Activated naive CD4-positive, alpha-beta T cell treated with anti-CD3 and anti-CD28 coated beads, Interleukin-2, amount 50 U/mL, for 24 hours (primary cell): ENCODE measurements at regions not wholly inside any gene's neighbourhood (a gene's known extent, or its start where the extent isn't known, plus 50 kb on each side); places are given as distances from the start of the nearest gene placed in this dataset.

Source experiments
- H3K27ac Mint-ChIP-seq: one replicate; pipeline ENCODE4 v1.8.0; 2021; ENCODE audit warnings: mild to moderate bottlenecking, mixed read lengths
- H3K27me3 Mint-ChIP-seq: one replicate; pipeline ENCODE4 v1.8.0; 2021; ENCODE audit warnings: mixed read lengths
- H3K36me3 Mint-ChIP-seq: one replicate; pipeline ENCODE4 v1.8.0; 2021; ENCODE audit warnings: mixed read lengths
- H3K4me1 Mint-ChIP-seq: one replicate; pipeline ENCODE4 v1.8.0; 2021; ENCODE audit warnings: mixed read lengths
- H3K4me3 Mint-ChIP-seq: one replicate; pipeline ENCODE4 v1.8.0; 2021; ENCODE audit warnings: mild to moderate bottlenecking, mixed read lengths
- H3K9me3 Mint-ChIP-seq: one replicate; pipeline ENCODE4 v1.8.0; 2021; ENCODE audit warnings: mixed read lengths

DNA sequence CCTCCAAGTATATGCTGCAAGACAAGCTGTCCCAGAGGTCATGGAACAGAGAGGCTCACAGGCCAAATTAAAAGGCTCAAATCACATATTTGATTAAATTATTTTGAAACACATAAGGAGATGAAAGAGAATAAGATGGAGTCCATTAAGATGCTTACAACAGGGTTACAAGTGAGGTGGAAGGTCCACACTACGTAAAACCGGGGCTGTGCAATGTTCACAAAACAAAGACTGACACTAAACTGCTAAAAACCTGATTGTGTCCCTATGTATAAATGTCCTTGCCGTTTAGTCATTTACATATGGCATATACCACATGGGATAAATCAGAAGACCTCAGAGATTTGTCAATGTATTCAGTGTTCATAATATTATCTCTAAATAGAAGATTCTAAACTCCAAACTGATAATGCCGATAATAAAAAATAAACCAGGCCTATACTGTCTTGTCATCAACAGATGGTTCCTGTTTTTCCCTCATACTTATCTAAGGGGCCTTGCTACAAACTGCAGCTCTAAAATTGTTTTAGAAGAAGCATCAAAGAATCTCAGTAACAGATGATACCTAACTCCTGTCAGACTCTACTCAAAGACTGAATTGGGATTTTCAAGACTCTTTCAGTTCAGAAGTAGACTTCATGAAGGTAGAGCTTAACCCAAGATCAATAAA is 51.8 kb upstream of the RIPOR2 start:
- H3K4me1 Mint-ChIP-seq, result peaks cover 83% of the 10 kb centered on the region
- no peaks in the 10 kb centered on the region for H3K9me3 Mint-ChIP-seq
- H3K36me3 Mint-ChIP-seq, result peaks cover 3% of the 10 kb centered on the region
- no peak overlapping the region for H3K4me3 Mint-ChIP-seq
- no peak overlapping the region for H3K27ac Mint-ChIP-seq
- H3K27me3 Mint-ChIP-seq, result no peaks in the 10 kb centered on the region

- peaks cover 84% of the 10 kb centered on the region for H3K4me1 Mint-ChIP-seq
- no peak overlapping the region for H3K4me3 Mint-ChIP-seq
- H3K36me3 Mint-ChIP-seq, result peaks cover 3% of the 10 kb centered on the region
- H3K9me3 Mint-ChIP-seq, result no peaks in the 10 kb centered on the region
- H3K27ac Mint-ChIP-seq, result peak overlapping the region; percentile 23
- no peaks in the 10 kb centered on the region for H3K27me3 Mint-ChIP-seq
Measured at GRCh38 chr6:24988562-24988961, 52.8 kb upstream of the RIPOR2 start.

GRCh38 chr6:24990236-24990845 is 54.6 kb upstream of the RIPOR2 start:
- H3K4me3 Mint-ChIP-seq, result no peak overlapping the region
- H3K27ac Mint-ChIP-seq, result peak overlapping the region; percentile 95
- H3K9me3 Mint-ChIP-seq, result no peaks in the 10 kb centered on the region
- H3K36me3 Mint-ChIP-seq, result peaks cover 3% of the 10 kb centered on the region
- peaks cover 87% of the 10 kb centered on the region for H3K4me1 Mint-ChIP-seq
- H3K27me3 Mint-ChIP-seq, result no peaks in the 10 kb centered on the region

- Mint-ChIP-seq H3K27ac (peak overlapping the region; percentile 95), H3K4me1 (peaks cover 84% of the 10 kb centered on the region), H3K36me3 (peaks cover 3% of the 10 kb centered on the region), H3K27me3 (no peaks in the 10 kb centered on the region), H3K9me3 (no peaks in the 10 kb centered on the region), H3K4me3 (peak overlapping the region; percentile 4)
Measured at GRCh38 chr6:24990944-24991809, 55.4 kb upstream of the RIPOR2 start.

DNA sequence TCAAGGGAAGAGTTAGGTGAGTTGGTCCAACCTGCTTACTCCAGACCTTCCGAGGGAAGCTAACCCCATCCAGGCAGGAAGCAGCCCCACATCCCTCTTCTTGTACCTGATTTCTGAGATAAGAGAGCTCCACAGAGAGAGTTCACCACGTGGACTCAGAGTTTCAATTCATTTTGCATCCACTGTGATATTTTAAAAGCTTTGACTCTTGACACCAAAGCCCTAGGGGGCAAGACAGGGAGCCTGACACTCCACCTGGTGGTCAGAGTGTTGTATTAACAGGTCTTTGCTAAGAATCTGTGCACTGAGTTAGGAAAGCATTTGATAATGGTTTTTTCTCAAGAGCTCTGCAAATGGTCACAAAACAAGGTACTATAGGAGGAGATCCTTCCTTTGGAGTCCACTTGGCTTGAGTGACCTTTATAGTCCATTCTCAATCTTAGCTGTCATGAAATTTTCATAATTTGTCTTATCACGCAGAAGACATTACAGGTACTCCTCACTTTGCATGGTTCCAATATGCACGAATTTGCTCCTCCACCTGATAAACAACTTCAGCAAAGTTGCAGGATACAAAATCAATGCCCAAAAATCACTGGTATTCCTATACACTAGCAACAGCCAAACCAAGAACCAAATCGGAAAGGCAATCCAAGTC is 56.2 kb upstream of the RIPOR2 start:
- Mint-ChIP-seq H3K4me1 (peaks cover 84% of the 10 kb centered on the region), H3K9me3 (no peaks in the 10 kb centered on the region), H3K27me3 (no peaks in the 10 kb centered on the region), H3K27ac (peak overlapping the region; percentile 95), H3K4me3 (peak overlapping the region; percentile 4), H3K36me3 (peaks cover 3% of the 10 kb centered on the region)

DNA sequence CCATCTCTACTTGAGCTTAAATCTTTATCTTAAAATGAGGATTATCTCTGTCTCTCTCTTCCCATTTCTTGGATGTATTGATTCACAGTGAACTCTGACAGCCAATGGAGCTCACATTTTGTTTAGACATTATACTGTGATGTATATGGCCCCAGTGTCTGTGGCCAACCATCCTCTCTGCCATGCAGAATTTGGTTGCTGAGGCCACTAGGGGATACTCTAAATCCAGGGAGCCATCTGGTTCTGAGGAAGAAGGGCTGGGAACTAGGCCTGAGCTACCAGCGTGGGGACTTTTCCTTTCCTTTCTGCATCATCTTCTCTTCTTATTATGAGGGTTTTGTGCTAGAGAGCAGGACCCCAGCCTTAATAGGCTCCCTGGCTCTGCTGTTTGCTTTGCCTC is 59.1 kb upstream of the RIPOR2 start:
- Mint-ChIP-seq H3K9me3 (no peaks in the 10 kb centered on the region), H3K4me1 (peaks cover 94% of the 10 kb centered on the region), H3K27me3 (no peaks in the 10 kb centered on the region), H3K4me3 (no peak overlapping the region), H3K36me3 (no peaks in the 10 kb centered on the region), H3K27ac (peak overlapping the region; percentile 74)

GRCh38 chr6:24995270-24995669 is 59.5 kb upstream of the RIPOR2 start:
- no peaks in the 10 kb centered on the region for H3K27me3 Mint-ChIP-seq
- peak overlapping the region; percentile 66 for H3K27ac Mint-ChIP-seq
- H3K4me1 Mint-ChIP-seq, result peaks cover 95% of the 10 kb centered on the region
- peaks cover 2% of the 10 kb centered on the region for H3K36me3 Mint-ChIP-seq
- H3K4me3 Mint-ChIP-seq, result no peak overlapping the region
- no peaks in the 10 kb centered on the region for H3K9me3 Mint-ChIP-seq

GRCh38 chr6:24996269-24996836 is 60.6 kb upstream of the RIPOR2 start:
- Mint-ChIP-seq H3K36me3 (peaks cover 2% of the 10 kb centered on the region), H3K4me1 (peaks cover 89% of the 10 kb centered on the region), H3K9me3 (no peaks in the 10 kb centered on the region), H3K27ac (peak overlapping the region; percentile 68), H3K4me3 (no peak overlapping the region), H3K27me3 (no peaks in the 10 kb centered on the region)

GRCh38 chr6:24997231-24997630 is 61.5 kb upstream of the RIPOR2 start:
- H3K9me3 Mint-ChIP-seq, result no peaks in the 10 kb centered on the region
- H3K27ac Mint-ChIP-seq, result no peak overlapping the region
- H3K36me3 Mint-ChIP-seq, result peaks cover 2% of the 10 kb centered on the region
- H3K4me3 Mint-ChIP-seq, result no peak overlapping the region
- no peaks in the 10 kb centered on the region for H3K27me3 Mint-ChIP-seq
- peaks cover 81% of the 10 kb centered on the region for H3K4me1 Mint-ChIP-seq

- Mint-ChIP-seq H3K36me3 (peaks cover 2% of the 10 kb centered on the region), H3K27ac (peak overlapping the region; percentile 56), H3K9me3 (no peaks in the 10 kb centered on the region), H3K4me3 (no peak overlapping the region), H3K4me1 (peaks cover 82% of the 10 kb centered on the region), H3K27me3 (no peaks in the 10 kb centered on the region)
Measured at GRCh38 chr6:24997905-24998304, 62.1 kb upstream of the RIPOR2 start.

DNA sequence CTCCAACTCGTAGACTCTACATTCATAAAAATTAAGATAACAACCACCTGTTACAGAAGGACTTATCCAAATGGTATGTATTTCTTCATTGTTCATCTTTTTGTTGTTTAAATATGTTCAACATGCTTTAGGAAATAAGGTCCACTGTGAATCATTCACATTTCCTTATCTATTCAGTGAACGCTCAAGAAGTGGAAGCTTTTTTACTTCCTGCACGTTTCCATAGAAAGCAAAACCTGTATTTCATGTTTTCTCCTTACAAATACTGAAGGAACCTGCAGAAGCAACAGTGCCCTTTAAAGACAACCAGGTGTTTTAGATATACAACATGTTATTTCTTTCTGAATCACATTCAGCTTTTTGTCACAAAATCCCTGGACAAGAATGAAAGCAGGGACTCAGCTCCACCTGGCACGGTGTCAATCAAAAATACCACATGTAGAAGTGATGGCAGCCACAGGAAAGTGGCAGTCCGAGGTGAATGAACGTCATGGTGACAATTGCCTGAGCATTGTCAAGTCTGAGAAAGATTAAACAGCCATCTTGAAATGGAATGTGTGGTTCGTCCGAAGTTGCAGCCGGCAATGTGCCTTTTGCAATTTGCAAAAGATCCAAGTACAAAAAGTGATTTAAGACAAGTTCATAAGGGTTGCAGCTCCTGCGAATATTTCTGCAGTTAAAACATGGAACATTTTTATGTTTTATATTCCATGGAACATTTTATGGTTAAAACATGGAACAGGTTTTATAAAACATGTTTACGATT is 66.7 kb upstream of the RIPOR2 start:
- H3K27ac Mint-ChIP-seq, result no peak overlapping the region
- H3K36me3 Mint-ChIP-seq, result peaks cover 2% of the 10 kb centered on the region
- no peaks in the 10 kb centered on the region for H3K27me3 Mint-ChIP-seq
- H3K4me1 Mint-ChIP-seq, result peaks cover 80% of the 10 kb centered on the region
- H3K9me3 Mint-ChIP-seq, result no peaks in the 10 kb centered on the region
- H3K4me3 Mint-ChIP-seq, result no peak overlapping the region

GRCh38 chr6:25004357-25004756 is 68.6 kb upstream of the RIPOR2 start:
- peaks cover 2% of the 10 kb centered on the region for H3K36me3 Mint-ChIP-seq
- no peak overlapping the region for H3K4me3 Mint-ChIP-seq
- peaks cover 81% of the 10 kb centered on the region for H3K4me1 Mint-ChIP-seq
- no peak overlapping the region for H3K27ac Mint-ChIP-seq
- no peaks in the 10 kb centered on the region for H3K9me3 Mint-ChIP-seq
- no peaks in the 10 kb centered on the region for H3K27me3 Mint-ChIP-seq

DNA sequence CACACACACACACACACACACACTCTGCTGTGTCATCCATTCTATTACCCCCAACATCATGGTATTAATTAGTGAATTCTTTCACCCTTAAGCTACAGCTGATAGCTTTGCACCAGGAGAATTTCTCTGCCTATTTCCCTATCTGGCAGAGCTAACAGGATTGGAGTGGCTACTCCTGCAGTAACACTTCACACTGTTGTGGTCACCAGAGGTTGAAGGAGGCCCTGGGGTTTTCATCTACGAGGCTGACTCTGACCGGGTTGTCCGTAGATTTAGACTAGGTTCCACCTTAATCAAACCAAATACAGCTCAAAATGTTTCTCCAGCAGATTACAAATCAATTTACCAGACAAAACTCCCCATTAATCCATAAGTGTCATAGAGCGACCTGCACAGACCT is 69.2 kb upstream of the RIPOR2 start:
- H3K4me3 Mint-ChIP-seq, result no peak overlapping the region
- H3K9me3 Mint-ChIP-seq, result no peaks in the 10 kb centered on the region
- peaks cover 81% of the 10 kb centered on the region for H3K4me1 Mint-ChIP-seq
- H3K27me3 Mint-ChIP-seq, result no peaks in the 10 kb centered on the region
- H3K36me3 Mint-ChIP-seq, result peaks cover 2% of the 10 kb centered on the region
- no peak overlapping the region for H3K27ac Mint-ChIP-seq

DNA sequence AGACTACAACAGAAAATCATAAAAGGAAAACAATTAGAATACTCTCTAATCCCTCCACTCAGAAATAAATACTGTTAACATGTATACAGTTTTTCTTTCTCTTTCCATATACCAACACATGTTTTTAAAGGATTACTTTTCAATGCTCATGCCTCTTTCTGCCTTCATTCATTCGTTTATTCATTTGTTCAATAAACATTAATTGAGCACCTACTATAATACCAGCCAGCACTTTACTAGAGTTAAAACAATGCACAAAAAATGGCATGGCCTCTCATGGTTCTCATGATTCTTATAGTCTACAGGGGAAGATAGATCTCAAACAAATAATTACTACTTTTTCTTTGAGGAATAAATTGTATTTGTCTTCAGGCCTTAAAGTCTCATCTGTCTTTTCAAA is 70.3 kb upstream of the RIPOR2 start:
- no peaks in the 10 kb centered on the region for H3K27me3 Mint-ChIP-seq
- H3K4me3 Mint-ChIP-seq, result peak overlapping the region; percentile 69
- H3K27ac Mint-ChIP-seq, result peak overlapping the region; percentile 88
- no peaks in the 10 kb centered on the region for H3K36me3 Mint-ChIP-seq
- H3K9me3 Mint-ChIP-seq, result no peaks in the 10 kb centered on the region
- peaks cover 85% of the 10 kb centered on the region for H3K4me1 Mint-ChIP-seq

DNA sequence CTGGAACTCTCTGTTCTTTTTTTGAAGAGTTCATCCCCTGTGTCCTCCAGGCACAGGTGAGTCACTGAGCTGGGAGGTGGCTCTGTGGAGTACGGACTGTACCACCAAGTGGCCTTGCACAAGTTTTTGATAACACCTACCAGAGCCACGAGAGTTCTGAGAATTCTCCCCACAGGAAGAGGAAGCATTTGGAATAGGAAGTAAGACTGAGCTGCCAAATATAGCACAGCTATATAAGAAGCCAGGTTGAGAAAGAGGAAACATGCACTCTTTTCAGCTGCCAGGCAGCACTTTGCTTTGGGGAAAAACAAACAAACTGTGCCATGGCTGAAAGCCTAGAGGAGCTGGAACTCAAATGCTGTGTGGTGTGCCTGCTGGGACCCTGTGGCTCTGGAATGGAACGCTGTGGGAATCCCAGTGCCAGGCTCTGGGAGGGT is 70.8 kb upstream of the RIPOR2 start:
- Mint-ChIP-seq H3K36me3 (no peaks in the 10 kb centered on the region), H3K9me3 (no peaks in the 10 kb centered on the region), H3K4me1 (peaks cover 88% of the 10 kb centered on the region), H3K4me3 (peak overlapping the region; percentile 69), H3K27ac (peak overlapping the region; percentile 88), H3K27me3 (no peaks in the 10 kb centered on the region)
